ENCODE measurements at regions not wholly inside any gene's neighbourhood (a gene's known extent, or its start where the extent isn't known, plus 50 kb on each side); places are given as distances from the start of the nearest gene placed in this dataset.

GRCh38 chr1:58855274-58856165 lies 71.7 kb upstream of the JUN start:
- TF ChIP-seq CTCF (IDR thresholded peaks at IDR 0.05) (no peak), POLR2A (IDR thresholded peaks at IDR 0.05) (no peak)

Data from lower leg skin (tissue), 3 donors.